GM18507 (cell line): ENCODE measurements at regions not wholly inside any gene's neighbourhood (a gene's known extent, or its start where the extent isn't known, plus 50 kb on each side); places are given as distances from the start of the nearest gene placed in this dataset.
"Not testable (repeated sequence)": the region's sequence is repeated elsewhere in the genome, so short reads cannot be mapped to it uniquely, and the experiment has no call there.

Source experiments
- DNase-seq: peaks from one replicate; pipeline ENCODE4 v3.0.0; 2011; ENCODE audit warnings: low read depth; ENCODE audit not compliant: insufficient read length; ENCODE audit errors: extremely low spot score
- FAIRE-seq: peaks from 2 replicates; lab custom pipeline; 2011; peaks lifted over from hg19 to GRCh38; lab: Jason Lieb, UNC

DNA sequence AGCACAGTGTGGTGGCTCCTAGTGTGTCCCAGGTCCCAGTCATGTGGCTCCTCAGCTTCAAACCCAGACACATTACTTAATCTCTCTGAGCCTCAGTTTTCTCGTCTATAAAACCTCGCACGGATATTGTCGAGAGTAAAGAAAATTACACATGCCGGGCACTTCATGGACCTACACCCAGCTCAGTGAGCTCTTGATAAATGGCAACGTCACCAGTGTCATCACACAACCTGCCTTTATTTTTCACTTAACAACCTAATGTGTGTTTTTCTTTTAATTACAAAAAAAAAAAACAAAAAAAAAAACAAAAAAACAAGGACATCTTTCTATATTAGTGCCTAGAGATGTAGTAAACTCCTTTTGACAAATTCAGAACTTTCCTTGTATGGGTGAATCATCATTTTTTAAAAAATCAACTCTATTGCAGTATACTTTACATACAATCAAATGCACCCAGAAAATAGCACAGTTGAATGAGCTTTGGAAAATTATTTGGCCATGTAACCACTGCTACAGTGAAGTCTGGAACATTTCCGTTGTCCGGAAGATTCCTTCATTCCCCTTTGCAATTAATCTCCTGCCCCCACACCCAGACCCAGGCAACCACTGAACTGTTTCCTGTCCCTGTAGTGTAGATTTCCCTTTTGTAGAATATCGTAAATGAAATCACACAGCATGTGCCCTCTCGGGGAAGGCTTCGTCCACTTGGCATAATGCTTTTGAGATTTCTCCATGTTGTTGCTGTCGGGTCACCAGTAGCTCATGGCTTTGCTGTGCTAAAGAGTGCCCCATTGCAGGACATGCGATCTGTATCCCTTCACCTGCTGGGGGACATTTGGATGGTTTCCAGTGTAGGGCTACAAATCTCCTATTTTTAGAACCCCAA is 100.4 kb upstream of the LARP1 start:
- FAIRE-seq (no peak), DNase-seq (no peak)

- no peak for DNase-seq
- FAIRE-seq = no peak
Observed at GRCh38 chr5:154653764-154654485, 101.3 kb upstream of the LARP1 start.

DNA sequence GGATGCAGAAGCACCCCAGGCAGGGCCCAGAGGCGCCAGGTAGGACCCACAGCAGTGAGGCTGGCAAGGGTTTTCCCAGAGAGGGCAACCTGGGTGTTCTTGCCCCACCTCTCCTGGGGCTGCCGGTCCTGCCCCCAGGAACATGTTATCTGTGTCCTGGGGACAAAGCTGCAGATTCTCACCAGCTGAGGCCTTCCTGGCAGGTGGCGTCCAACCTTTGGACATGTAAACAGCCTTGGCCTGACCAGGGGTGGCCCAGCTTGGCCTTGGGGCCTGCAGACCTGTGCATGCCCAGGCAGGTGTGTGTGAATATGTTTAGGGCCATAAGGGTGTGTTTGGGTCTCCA is 101.8 kb upstream of the LARP1 start:
- DNase-seq (no peak), FAIRE-seq (no peak)

GRCh38 chr5:154652746-154653417 is 102.3 kb upstream of the LARP1 start:
- DNase-seq (no peak), FAIRE-seq (no peak)

GRCh38 chr5:154651795-154652194 is 103.4 kb upstream of the LARP1 start:
- not testable (repeated sequence) for DNase-seq, FAIRE-seq

GRCh38 chr5:154648706-154649105 is 106.5 kb upstream of the LARP1 start:
- DNase-seq = no peak
- FAIRE-seq = no peak

- no peak for DNase-seq
- no peak for FAIRE-seq
Observed at GRCh38 chr5:154648229-154648628, 106.9 kb upstream of the LARP1 start.

GRCh38 chr5:154647761-154648145 is 107.4 kb upstream of the LARP1 start:
- FAIRE-seq = no peak

DNA sequence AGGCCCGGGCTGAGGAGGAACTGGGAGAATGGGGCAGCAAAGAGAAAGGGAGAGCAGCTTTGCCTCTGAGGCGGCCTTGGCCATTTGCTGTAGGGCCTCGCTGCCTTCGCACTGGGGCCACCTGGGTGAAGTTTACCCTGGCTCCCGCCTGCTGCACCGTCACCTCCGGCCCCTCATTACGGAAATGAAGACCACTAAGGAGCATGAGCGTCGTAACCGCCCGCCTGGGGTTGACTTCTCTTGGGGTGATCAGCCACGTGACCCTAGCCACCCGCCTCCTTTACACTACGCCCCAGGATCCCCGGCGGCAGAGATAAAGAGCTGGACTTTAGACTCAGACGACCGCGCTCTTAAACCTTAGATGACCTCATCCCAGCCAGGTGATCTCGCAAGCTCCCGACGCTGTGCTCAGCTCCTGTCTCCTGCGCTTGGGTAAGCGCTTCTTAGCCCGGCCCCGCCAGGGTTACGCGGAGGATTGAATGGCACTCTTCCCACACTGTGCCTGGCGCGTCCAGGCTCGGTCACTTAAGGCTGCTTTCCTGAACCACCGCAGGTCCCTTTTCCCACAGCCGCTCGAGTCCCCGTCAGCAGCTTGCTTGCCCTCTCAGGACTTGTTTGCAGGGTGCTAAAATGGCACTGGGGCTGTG is 107.9 kb upstream of the LARP1 start:
- DNase-seq = peak; percentile 22
- no peak for FAIRE-seq

More at GRCh38 chr5:154647761-154648145, 107.4 kb upstream of the LARP1 start:
- DNase-seq = no peak

GRCh38 chr5:154646745-154647113 is 108.4 kb upstream of the LARP1 start:
- DNase-seq (no peak), FAIRE-seq (no peak)

DNA sequence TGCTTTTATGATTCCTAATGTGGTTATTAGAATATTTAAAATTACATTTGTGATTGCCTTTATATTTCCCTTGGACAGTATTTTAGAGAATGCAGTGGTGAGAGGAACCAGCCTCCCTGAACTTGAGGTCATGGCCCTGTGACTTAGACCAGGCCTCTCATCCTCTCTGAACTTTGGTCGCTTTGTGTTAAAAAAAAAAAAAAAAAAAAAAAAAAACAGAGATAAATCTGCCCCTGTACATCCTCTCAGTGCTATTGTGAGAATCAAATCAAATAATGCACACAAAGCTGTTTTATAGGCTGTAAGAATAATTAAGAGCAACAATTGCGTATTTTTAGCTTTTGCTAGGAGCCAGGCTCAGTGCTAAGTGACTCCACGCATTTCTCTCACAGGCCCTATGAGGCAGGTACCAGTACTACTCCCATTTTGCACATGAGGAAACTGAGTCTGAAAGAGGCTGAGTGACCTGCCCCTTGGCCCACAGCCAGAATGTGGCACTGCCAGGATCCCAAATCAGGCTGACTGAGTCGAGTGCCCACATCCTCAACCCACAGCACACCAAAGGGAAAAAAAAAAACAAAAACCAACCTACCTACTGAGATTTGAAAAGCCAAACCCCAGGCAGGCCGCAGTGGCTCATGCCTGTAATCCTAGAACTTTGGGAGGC is 110.3 kb upstream of the LARP1 start:
- FAIRE-seq (no peak), DNase-seq (no peak)

- FAIRE-seq (no peak), DNase-seq (no peak)
Observed at GRCh38 chr5:154642499-154643245, 112.5 kb upstream of the LARP1 start.

DNA sequence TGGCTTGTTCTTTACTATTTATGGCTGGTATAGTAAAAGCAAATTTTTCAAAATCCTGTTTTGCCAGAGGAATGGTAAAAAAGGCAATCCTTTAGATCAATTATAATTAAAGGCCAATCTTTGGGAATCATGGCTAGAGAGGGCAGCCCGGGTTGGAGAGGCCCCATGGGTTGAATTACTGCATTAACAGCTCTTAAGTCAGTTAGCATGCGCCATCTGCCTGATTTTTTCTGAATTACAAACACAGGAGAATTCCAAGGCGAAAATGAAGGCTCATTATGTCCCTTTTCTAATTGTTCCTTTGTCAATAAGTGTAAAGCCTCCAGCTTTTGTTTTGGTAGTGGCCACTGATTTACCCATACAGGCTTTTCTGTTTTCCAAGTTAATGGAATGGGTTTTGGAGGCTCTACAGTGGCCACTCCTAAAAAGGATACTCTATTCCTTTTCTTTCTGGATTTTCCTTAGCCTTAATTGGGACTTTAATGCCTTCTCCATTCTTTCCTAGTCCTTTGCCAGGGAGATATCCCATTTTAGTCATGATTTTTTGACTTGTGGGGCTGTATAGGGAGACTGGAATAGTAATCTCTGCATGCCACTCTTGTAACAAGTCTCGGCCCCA is 114.9 kb upstream of the LARP1 start:
- not testable (repeated sequence) for FAIRE-seq, DNase-seq

DNA sequence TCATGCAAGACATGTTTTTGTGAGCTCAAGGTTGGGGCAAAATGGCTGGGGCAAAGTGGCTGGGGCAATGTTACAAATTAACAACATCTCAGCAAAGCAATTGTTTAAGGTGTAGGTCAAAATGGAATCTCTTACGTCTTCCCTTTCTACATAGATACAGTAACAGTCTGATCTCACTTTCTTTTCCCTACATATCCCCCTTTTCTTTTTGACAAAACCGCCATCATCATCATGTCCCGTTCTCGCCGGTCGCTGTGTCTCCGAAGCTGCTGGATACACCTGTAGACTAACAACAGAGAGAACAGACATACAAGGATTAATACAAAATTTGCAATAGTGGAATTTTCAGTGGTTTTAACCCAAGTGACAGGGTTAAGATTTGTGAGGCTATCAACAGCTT is 118.4 kb upstream of the LARP1 start:
- FAIRE-seq = not testable (repeated sequence)

GRCh38 chr5:154636271-154636670 is 118.9 kb upstream of the LARP1 start:
- FAIRE-seq, DNase-seq: not testable (repeated sequence)

More for the DNA sequence above, 118.4 kb upstream of the LARP1 start:
- not testable (repeated sequence) for DNase-seq

DNA sequence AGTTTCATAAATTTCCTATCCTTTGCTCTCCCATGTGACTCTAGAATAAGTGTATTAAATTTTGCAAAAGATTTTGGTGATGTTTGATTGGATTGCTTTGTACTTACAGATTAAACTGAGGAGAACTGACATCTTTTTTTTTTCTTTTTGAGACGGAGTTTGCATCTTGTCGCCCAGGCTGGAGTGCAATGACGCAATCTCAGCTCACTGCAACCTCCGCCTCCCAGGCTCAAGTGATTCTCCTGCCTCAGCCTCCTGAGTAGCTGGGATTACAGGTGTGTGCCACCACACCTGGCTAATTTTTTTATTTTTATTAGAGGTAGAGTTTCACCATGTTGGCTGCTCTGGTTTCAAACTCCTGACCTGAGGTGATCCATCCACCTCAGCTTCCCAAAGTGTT is 121.4 kb upstream of the LARP1 start:
- FAIRE-seq, DNase-seq: not testable (repeated sequence)

- DNase-seq (no peak), FAIRE-seq (no peak)
Observed at GRCh38 chr5:154631141-154631540, 124.0 kb upstream of the LARP1 start.

GRCh38 chr5:154630410-154630809 is 124.8 kb upstream of the LARP1 start:
- no peak for DNase-seq
- FAIRE-seq = no peak
